IMR-90 (cell line): ENCODE measurements at regions not wholly inside any gene's neighbourhood (a gene's known extent, or its start where the extent isn't known, plus 50 kb on each side); places are given as distances from the start of the nearest gene placed in this dataset.

Experiments
- BHLHE40 ChIP-seq: fragments of 150-350 bp; IDR thresholded peaks from 2 replicates; pipeline ENCODE4 v1.6.1; 2016; ENCODE audit warnings: mild to moderate bottlenecking, low read depth, low read length
- FOS ChIP-seq: fragments of 150-350 bp; IDR thresholded peaks from 2 replicates; pipeline ENCODE4 v1.6.1; 2016; ENCODE audit warnings: low read depth, low read length
- MXI1 ChIP-seq: IDR thresholded peaks from 2 replicates; pipeline ENCODE4 v1.6.1; 2012; ENCODE audit warnings: low read depth, mild to moderate bottlenecking, low read length, moderate library complexity, borderline replicate concordance
- POLR2A ChIP-seq: IDR thresholded peaks from 2 replicates; pipeline ENCODE4 v1.6.1; 2012; ENCODE audit warnings: mild to moderate bottlenecking, low read depth, low read length
- RAD21 ChIP-seq: IDR thresholded peaks from 2 replicates; pipeline ENCODE4 v1.6.1; 2012; ENCODE audit warnings: low read length, improper control_type of control experiment
- RCOR1 ChIP-seq: IDR thresholded peaks from 2 replicates; pipeline ENCODE4 v1.6.1; 2012; ENCODE audit warnings: mild to moderate bottlenecking, low read length, improper control_type of control experiment; ENCODE audit not compliant: insufficient replicate concordance
- SMC3 ChIP-seq: fragments of 150-350 bp; IDR thresholded peaks from 2 replicates; pipeline ENCODE4 v1.6.1; 2016; ENCODE audit warnings: low read depth, mild to moderate bottlenecking, antibody characterized with exemption, low read length, moderate library complexity
- TF ChIP-seq, protein P1 (sequence below): conservative IDR thresholded peaks from 2 replicates; pipeline ENCODE4 v1.5.1; 2012; ENCODE audit warnings: mild to moderate bottlenecking, low read depth, low read length, improper control_type of control experiment
- TF ChIP-seq, protein P2 (sequence below): fragments of 150-350 bp; IDR thresholded peaks from 2 replicates; pipeline ENCODE4 v1.6.1; 2017; ENCODE audit warnings: mild to moderate bottlenecking, antibody characterized with exemption, low read length, low read depth

DNA sequence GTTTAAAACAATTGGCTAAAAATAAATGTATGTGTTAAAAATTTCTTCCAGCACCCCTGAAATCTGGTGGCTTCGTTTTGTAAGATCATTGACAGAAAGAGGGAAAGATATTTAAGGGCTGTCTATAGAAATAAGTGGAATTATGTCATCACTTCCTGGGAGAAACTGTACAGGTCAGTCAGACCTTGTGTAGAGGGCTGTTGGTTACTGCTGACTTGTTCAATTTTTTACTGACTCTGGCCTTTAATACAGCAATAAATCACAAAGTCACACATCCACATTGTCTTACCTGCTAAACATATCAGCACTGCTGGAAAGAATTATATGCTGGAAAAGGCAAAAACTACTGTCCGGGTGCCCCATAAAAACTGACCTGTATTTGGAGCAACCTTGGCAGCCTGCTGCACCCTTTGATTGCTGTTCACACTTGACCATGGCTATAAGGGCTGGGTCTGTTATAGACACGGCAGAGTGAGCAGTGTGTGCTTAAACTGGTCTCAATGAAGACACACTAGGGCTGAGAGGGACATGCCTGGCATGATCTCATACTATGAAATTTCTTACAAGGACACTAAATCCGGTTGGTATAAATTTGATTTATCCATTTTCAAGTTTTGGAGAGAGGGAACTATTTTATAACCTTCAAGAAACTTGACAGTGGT lies 162.1 kb downstream of the NHLRC3 start:
- TF ChIP-seq, protein P1, sequence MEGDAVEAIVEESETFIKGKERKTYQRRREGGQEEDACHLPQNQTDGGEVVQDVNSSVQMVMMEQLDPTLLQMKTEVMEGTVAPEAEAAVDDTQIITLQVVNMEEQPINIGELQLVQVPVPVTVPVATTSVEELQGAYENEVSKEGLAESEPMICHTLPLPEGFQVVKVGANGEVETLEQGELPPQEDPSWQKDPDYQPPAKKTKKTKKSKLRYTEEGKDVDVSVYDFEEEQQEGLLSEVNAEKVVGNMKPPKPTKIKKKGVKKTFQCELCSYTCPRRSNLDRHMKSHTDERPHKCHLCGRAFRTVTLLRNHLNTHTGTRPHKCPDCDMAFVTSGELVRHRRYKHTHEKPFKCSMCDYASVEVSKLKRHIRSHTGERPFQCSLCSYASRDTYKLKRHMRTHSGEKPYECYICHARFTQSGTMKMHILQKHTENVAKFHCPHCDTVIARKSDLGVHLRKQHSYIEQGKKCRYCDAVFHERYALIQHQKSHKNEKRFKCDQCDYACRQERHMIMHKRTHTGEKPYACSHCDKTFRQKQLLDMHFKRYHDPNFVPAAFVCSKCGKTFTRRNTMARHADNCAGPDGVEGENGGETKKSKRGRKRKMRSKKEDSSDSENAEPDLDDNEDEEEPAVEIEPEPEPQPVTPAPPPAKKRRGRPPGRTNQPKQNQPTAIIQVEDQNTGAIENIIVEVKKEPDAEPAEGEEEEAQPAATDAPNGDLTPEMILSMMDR, result no peak
- no peak for TF ChIP-seq POLR2A
- no peak for TF ChIP-seq SMC3
- no peak for TF ChIP-seq RAD21
- TF ChIP-seq BHLHE40, result no peak
- no peak for TF ChIP-seq FOS
- no peak for TF ChIP-seq MXI1
- TF ChIP-seq, protein P2, sequence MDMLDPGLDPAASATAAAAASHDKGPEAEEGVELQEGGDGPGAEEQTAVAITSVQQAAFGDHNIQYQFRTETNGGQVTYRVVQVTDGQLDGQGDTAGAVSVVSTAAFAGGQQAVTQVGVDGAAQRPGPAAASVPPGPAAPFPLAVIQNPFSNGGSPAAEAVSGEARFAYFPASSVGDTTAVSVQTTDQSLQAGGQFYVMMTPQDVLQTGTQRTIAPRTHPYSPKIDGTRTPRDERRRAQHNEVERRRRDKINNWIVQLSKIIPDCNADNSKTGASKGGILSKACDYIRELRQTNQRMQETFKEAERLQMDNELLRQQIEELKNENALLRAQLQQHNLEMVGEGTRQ, result no peak
- no peak for TF ChIP-seq RCOR1
